ENCODE measurements at regions not wholly inside any gene's neighbourhood (a gene's known extent, or its start where the extent isn't known, plus 50 kb on each side); places are given as distances from the start of the nearest gene placed in this dataset.

DNA sequence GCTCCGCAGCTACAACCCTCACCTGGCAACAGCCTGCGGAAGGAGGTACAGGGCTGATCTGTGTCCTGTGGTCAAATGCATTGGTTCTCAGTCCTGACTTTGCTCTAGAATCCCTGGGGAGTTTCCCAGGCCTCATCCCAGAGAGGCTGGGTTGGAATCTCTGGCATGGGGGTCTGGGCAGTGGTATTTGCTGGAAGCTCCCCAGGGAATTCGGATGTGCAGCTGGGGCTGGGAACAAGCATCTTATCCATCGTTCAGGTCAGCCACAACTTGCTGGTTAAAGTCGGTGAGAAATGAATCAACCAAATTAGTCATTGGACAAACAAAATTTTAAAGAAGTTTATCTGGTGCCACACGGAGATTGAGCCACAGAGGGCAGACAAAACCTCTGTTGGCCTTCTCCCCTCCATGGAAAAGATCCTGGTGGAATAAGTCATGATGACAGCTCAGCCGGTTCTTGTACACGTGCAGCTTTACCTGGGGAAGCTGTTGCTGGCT lies 231.2 kb downstream of the FOXL1 start:
- DNase-seq, result no peak

DNA sequence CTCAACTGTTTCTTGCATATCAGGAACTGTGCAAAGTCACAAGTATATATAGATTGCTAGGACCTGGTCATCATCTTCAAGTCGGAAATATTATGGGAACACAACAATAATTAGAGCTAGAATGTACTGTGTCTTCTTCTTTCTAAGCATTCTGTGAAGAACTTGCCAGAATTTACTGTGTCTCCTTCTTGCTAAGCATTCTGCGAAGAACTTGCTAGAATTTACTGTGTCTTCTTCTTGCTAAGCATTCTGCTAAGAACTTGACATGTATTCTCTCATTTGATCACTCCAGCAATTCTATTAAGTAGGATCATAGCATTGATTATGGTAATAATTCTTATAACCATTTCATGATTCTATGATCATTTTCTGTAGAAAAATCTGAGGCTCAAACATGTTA lies 231.7 kb downstream of the FOXL1 start:
- no peak for DNase-seq

DNA sequence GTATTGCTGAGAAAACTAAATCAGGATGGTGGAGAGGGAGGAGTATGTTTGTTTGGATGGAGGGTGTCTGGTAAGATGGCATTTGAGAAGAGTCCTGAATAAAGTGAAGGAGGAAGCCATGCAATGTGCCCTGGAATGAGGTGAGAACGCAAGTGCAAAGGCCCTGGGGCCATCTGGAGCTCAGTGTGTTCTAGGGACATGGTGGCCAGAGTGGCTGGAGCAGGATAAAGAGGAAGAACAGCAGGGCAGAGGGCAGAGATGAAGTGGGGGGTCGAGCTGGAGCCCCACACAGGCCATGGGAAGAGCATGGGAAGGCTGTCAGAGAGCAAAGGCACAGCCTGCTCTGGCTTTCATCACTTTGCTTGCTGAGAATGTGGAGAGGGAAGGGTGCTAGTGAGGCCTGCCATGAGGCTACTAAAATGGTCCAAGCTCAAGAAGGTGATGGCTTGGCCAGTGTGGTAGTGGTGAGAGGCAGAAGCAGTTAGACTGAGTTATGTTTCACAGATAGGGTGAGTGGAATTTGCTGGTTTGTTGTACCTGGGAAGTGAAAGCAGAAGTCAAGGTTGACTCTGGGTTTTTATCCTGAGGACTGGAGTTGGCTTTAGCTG lies 234.1 kb downstream of the FOXL1 start:
- DNase-seq, result no peak

DNA sequence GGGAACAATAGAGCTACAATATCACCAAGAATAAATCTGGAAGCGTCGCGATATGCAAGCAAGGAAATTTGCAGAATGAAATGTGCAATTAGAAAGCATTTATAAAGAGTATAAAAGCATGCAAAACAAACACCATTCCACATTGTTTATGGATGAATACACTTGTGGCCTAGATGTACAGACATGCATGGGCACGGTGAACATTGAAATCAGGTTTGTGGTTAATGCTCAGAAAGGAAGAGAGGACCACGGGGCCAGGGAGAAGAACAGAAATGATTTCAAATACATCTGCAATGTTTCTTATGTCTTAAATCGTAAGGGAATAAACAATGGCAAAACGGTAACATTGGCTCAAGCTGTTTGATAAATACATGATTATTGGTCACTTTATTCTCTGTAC lies 235.9 kb downstream of the FOXL1 start:
- DNase-seq, result no peak

- no peak for DNase-seq
Measured at GRCh38 chr16:86816930-86817625, 238.7 kb downstream of the FOXL1 start.

- DNase-seq, result no peak
Measured at GRCh38 chr16:86818671-86819532, 240.6 kb downstream of the FOXL1 start.

- DNase-seq, result no peak
Measured at GRCh38 chr16:86819533-86819892, 241.2 kb downstream of the FOXL1 start.

DNA sequence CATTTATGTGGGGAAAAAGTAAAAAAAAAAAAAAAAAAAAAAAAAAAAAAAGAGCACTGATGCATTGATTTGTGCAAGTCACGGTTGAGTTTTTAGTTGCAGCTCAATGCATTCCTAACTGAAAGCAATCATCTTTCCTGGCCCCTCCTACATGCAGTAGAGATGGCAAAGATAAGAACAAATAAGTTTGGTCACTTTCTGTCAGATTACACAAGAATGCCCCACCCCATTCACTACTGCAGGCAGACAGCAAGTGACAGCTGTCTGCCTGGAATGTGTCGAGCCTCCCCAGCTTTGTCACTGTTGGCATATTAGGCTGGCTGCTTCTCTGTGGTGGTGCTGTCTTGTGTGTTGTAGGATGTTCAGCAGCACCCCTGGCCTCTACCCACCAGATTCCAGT lies 243.5 kb downstream of the FOXL1 start:
- no peak for DNase-seq

- no peak for DNase-seq
Measured at GRCh38 chr16:86823125-86823524, 244.8 kb downstream of the FOXL1 start.

DNA sequence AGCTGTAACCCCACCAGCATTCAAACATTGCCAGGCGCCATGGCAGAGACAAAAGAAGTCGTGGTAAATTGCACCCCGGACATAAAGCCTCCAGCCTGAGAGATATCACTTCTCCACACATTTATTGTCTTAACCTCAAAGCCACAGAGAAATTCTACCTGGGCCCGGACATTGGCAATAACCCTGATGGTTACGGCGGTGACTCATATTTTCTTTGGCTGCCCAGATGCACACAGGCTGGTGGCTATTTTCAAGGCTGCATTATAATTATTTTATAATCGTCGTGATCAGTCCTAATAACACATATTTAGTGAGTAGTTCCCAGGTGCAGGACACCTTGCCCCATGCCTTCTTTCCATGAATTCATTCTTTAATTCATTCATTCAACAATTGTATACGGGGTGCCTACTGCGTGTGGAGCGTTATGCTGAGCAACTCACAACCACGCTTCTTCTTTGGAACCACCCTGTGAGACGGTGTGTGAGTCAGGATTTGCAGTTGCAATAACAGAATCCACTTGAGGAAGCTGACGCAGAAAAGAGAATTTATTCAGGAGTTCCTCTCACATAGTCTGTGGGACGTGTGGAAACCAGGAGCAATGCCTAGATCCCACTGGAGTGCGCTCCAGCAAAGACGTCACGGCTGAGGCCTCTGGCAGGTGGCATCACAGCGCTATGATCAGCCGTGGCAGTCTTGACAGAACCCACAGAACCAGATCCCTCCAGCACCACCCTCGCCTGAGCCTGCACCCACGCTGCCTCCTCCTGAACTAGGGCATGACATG lies 245.7 kb downstream of the FOXL1 start:
- DNase-seq, result no peak

DNA sequence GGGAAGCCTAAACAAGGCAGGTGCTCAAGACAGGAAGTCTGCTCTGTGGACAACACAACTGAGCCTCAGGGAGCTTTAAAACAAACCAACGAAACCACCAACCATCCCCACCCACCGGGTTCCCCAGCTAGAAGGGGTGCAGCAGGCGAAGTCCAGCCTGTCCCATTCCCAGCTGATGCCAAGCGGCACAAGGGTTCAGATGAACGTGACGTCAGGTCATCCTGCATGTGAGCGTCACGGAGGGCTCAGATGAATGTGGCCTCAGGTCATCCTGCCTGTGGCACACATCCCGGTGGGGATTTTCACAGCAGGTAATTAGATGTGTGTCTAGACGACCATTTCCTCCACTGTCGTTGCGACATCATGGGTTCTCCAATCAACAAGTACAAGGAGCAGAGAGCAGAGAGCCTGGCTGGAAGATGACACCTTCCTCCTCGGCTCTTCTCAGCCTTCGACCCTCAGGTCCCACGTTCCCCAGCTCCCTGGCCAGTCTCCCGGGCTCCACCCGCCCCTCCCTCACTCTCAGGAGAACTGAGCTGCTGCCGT lies 246.5 kb downstream of the FOXL1 start:
- no peak for DNase-seq

- no peak for DNase-seq
Measured at GRCh38 chr16:86825631-86826030, 247.3 kb downstream of the FOXL1 start.

GRCh38 chr16:86826941-86827340 lies 248.6 kb downstream of the FOXL1 start:
- no peak for DNase-seq

- DNase-seq, result no peak
Measured at GRCh38 chr16:86827521-86827920, 249.2 kb downstream of the FOXL1 start.

DNA sequence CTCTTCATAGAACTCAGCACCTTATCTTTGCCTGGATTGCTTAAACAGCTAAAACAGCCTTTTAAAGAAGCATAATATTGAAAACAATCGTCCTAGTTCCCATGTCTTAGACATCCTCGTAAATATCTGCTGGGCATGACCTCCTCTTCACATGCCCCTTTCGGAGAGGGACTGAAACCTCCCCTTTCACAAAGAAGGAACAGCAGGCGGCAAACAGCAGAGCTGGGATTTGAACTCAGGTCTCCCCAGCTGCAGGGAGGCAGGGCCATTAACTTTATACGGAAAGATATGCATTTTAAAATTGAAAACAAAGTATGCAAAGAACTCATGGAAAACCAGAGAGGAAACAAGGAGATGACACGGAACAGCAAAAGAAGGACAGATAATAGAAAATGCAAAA lies 249.9 kb downstream of the FOXL1 start:
- DNase-seq, result no peak

DNA sequence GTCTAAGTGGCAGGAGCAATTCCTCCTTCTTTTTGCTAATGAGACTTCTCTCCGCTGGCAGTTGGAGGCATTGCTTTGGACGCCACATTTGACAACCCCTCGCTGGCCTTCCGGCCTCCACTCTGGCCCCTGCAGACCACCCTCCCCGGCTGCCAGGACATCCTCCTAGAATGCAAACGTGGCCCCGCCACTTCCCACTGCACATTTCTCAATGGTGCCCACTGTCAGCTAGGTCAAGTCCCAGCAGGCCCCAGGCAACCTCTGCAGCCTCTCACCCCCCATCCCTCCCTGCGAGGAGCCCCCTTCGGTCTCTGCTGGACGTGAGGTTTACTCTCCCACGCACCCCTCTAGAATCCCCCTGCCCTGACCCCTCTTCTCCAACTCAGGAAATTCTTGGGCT lies 250.3 kb downstream of the FOXL1 start:
- no peak for DNase-seq

GRCh38 chr16:86831366-86831765 lies 253.0 kb downstream of the FOXL1 start:
- DNase-seq, result no peak

DNA sequence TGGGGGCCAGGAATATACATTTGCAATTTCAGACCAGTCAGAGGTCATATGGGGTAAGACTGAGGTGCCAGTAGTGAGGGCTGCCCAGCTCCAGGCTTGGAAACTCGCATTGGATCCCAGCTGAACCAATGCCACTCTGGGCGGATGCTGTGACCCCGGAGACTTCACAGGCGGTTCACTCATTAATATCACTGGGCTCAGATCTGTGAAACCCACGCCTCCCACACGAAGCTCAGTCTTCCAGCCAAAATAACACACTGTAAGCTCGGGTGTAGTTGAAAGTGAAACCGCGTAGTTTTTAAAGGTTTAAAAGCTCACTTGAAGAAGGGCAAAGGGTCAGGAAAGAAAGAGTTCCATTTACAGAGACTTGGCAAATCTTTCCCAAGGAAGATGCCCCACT lies 254.8 kb downstream of the FOXL1 start:
- DNase-seq, result no peak

DNA sequence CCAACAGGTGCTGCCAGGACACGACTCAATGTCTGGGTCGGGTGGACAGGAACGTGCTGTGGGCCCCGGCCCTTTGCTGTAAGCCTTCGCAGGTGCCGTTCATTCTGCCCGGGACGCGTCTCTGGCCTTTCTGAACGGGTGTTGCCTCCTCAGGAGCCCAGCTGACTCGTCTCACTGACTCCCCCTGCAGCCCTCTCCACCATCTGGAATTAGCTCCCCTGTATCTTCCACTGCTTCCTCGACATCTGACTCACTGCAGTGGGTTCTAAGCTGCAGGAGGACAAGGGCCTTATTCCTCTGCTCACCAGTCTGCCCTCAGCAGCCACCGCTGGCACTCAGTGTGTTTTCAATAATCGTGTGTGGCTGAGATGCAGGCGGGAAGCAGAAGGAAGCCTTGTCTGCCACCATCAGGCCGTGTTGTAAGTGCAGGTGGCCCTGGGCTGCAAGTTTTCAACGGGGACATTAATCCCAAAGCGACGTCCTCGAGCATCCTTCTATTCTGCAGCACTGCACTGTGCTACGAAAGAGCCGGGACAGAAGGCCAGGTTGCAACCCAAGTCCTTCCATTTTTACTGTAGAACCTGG lies 256.2 kb downstream of the FOXL1 start:
- no peak for DNase-seq

GRCh38 chr16:86835982-86836381 lies 257.6 kb downstream of the FOXL1 start:
- no peak for DNase-seq

DNA sequence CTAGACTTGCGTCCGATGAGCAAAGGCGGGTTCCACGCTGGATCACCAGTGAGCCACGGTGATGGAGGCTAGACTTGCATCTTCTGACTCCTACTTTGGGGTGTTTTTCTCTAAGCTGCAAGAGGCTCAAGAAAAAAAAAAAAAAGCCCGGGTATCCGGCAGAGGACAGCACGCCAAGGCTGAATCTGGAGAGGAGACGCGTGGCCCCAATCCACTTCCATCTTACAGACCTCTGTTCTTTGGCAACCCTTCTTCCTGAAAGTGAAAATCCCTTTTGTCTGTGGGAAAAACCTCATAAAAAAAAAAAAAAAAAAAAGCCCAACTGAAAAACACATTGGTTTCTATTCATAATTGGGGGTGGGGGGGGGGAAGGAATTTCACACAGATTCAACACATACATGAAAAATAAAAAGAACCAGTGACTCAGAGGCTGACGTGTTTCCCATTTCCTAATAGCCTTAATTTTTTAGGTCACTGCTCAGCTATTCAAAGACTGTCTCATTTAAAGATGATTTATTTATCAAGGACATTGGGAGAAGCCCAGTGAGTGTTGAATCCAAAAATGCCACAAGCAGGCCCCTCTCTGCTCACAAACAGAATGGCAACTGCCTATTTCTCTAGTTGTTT lies 258.3 kb downstream of the FOXL1 start:
- DNase-seq, result no peak

- no peak for DNase-seq
Measured at GRCh38 chr16:86843812-86844211, 265.5 kb downstream of the FOXL1 start.

All from GF-D8 (cell line).